ENCODE measurements at regions not wholly inside any gene's neighbourhood (a gene's known extent, or its start where the extent isn't known, plus 50 kb on each side); places are given as distances from the start of the nearest gene placed in this dataset.

GRCh38 chr14:97959251-97959650, 1162.1 kb downstream of the VRK1 start:
- TF ChIP-seq CTCF (IDR thresholded peaks at IDR 0.05; ENCODE audit: insufficient read depth, low read depth, low read length), result no peak
- no peak for TF ChIP-seq EZH2 (IDR thresholded peaks at IDR 0.05; ENCODE audit: insufficient read depth, low read length)

Measured in astrocyte (in vitro differentiated cells and primary cell).